ENCODE measurements at regions not wholly inside any gene's neighbourhood (a gene's known extent, or its start where the extent isn't known, plus 50 kb on each side); places are given as distances from the start of the nearest gene placed in this dataset.

- Histone ChIP-seq H3K4me2 (ENCODE audit: low read length) (no peak overlapping the region), H3K9me3 (ENCODE audit: insufficient read depth, low read depth, low read length) (no peaks in the 10 kb centered on the region), H4K20me1 (ENCODE audit: insufficient read depth, low read length) (no peaks in the 10 kb centered on the region), H3K9ac (ENCODE audit: low read length) (no peak overlapping the region), H3K4me3 (ENCODE audit: insufficient read depth, low read depth, low read length) (no peak overlapping the region), H3K27me3 (ENCODE audit: insufficient read depth, low read length) (no peaks in the 10 kb centered on the region), H3K27ac (ENCODE audit: low read depth, low read length) (no peak overlapping the region), H3K36me3 (ENCODE audit: insufficient read depth, low read length) (no peaks in the 10 kb centered on the region), H2AFZ (ENCODE audit: low read depth, low read length) (no peak overlapping the region), H3K79me2 (ENCODE audit: insufficient read depth, low read length) (no peaks in the 10 kb centered on the region), H3K4me1 (ENCODE audit: insufficient read depth, low read length) (peaks cover 5% of the 10 kb centered on the region)
- Mint-ChIP-seq H3K27ac (ENCODE audit: unreplicated experiment) (no peak overlapping the region), H3K4me1 (ENCODE audit: low read depth, unreplicated experiment) (peaks cover 8% of the 10 kb centered on the region), H3K36me3 (ENCODE audit: low read depth, unreplicated experiment) (no peaks in the 10 kb centered on the region), H3K9me3 (ENCODE audit: unreplicated experiment) (peaks cover 5% of the 10 kb centered on the region), H3K27me3 (ENCODE audit: low read depth, unreplicated experiment) (no peaks in the 10 kb centered on the region), H3K4me3 (ENCODE audit: unreplicated experiment) (no peak overlapping the region)
- TF ChIP-seq CTCF (IDR thresholded peaks at IDR 0.05; ENCODE audit: insufficient read depth, low read depth, low read length) (no peak), EZH2 (IDR thresholded peaks at IDR 0.05; ENCODE audit: insufficient read depth, low read length) (no peak)
- DNase-seq (ENCODE audit: low read depth) (no peak), FAIRE-seq (no peak)
Measured at GRCh38 chr3:144141496-144141895, 169.9 kb downstream of the DIPK2A start.

GRCh38 chr3:144142151-144142840 is 170.7 kb downstream of the DIPK2A start:
- no peaks in the 10 kb centered on the region for H3K79me2 ChIP-seq (ENCODE audit: insufficient read depth, low read length)
- no peaks in the 10 kb centered on the region for H3K36me3 Mint-ChIP-seq (ENCODE audit: low read depth, unreplicated experiment)

More at GRCh38 chr3:144142151-144142840, 170.7 kb downstream of the DIPK2A start:
- DNase-seq (ENCODE audit: low read depth) (peak; percentile 43), FAIRE-seq (no peak)
- H3K9ac ChIP-seq (ENCODE audit: low read length), result no peak overlapping the region
- peak overlapping the region; percentile 63 for H3K4me2 ChIP-seq (ENCODE audit: low read length)
- H3K4me3 Mint-ChIP-seq (ENCODE audit: unreplicated experiment), result no peak overlapping the region
- H2AFZ ChIP-seq (ENCODE audit: low read depth, low read length), result peak overlapping the region; percentile 57
- peaks cover 5% of the 10 kb centered on the region for H3K9me3 Mint-ChIP-seq (ENCODE audit: unreplicated experiment)
- H3K27ac ChIP-seq (ENCODE audit: low read depth, low read length), result no peak overlapping the region
- no peaks in the 10 kb centered on the region for H3K27me3 Mint-ChIP-seq (ENCODE audit: low read depth, unreplicated experiment)
- no peak overlapping the region for H3K27ac Mint-ChIP-seq (ENCODE audit: unreplicated experiment)
- H3K27me3 ChIP-seq (ENCODE audit: insufficient read depth, low read length), result no peaks in the 10 kb centered on the region
- no peaks in the 10 kb centered on the region for H3K36me3 ChIP-seq (ENCODE audit: insufficient read depth, low read length)
- H4K20me1 ChIP-seq (ENCODE audit: insufficient read depth, low read length), result no peaks in the 10 kb centered on the region
- no peak overlapping the region for H3K4me3 ChIP-seq (ENCODE audit: insufficient read depth, low read depth, low read length)
- peaks cover 5% of the 10 kb centered on the region for H3K4me1 ChIP-seq (ENCODE audit: insufficient read depth, low read length)
- H3K4me1 Mint-ChIP-seq (ENCODE audit: low read depth, unreplicated experiment), result peaks cover 8% of the 10 kb centered on the region
- no peaks in the 10 kb centered on the region for H3K9me3 ChIP-seq (ENCODE audit: insufficient read depth, low read depth, low read length)
- TF ChIP-seq EZH2 (IDR thresholded peaks at IDR 0.05; ENCODE audit: insufficient read depth, low read length), result no peak
- no peak for TF ChIP-seq CTCF (IDR thresholded peaks at IDR 0.05; ENCODE audit: insufficient read depth, low read depth, low read length)

All from astrocyte (in vitro differentiated cells and primary cell).